Ovary (tissue), 7 donors: ENCODE measurements at regions not wholly inside any gene's neighbourhood (a gene's known extent, or its start where the extent isn't known, plus 50 kb on each side); places are given as distances from the start of the nearest gene placed in this dataset.

Experiments used
- DNase-seq, 5 donors: peaks; one replicate each; pipeline ENCODE4 v3.0.0-alpha.2; 2019 to 2020
- H3K27ac ChIP-seq, 2 donors: fragments of 200-600 bp; one replicate each; pipeline versions ENCODE4 v1.5.1 to v1.8.0; 2019 to 2022
- H3K27me3 ChIP-seq: fragments of 200-600 bp; one replicate; pipeline ENCODE4 v1.8.0; 2022
- H3K36me3 ChIP-seq: fragments of 200-600 bp; sonication (generic); one replicate; pipeline ENCODE4 v1.5.1; 2019
- H3K4me1 ChIP-seq: one replicate; pipeline ENCODE4 v1.8.1; 2013; ENCODE audit warnings: mild to moderate bottlenecking, moderate library complexity; ENCODE audit not compliant: insufficient read depth
- H3K4me3 ChIP-seq: fragments of 200-600 bp; sonication (generic); one replicate; pipeline ENCODE4 v1.5.1; 2017
- H3K9me3 ChIP-seq, 2 donors: fragments of 200-600 bp in 1 of 2; sonication (generic) in 1 of 2; one replicate each; pipeline versions ENCODE4 v1.5.1 to v1.8.1; 2013 to 2019; ENCODE audit warnings: mild to moderate bottlenecking in 1 of 2, moderate library complexity in 1 of 2
- EP300 ChIP-seq: sonication (generic); formaldehyde crosslinking; IDR thresholded peaks from one replicate; pipeline ENCODE4 v1.6.1; 2017; ENCODE audit warnings: antibody characterized with exemption
- POLR2A ChIP-seq: fragments of 450-650 bp; IDR thresholded peaks from one replicate; pipeline ENCODE4 v1.6.1; 2017; ENCODE audit warnings: antibody characterized with exemption, mild to moderate bottlenecking, moderate library complexity
- WGBS, 3 donors: extraction: QIAGEN DNeasy Blood & Tissue Kit in 1 of 3; methylation state at CpG; one replicate each; pipeline versions ENCODE4 v1.1.5 to v1.1.7; 2013 to 2017; 5-methylcytosine and 5-hydroxymethylcytosine counted together
- intact Hi-C, 4 donors: fragments of 100-400 bp; cut with DNase I; formaldehyde crosslinking; loops; one replicate each; pipeline versions ENCODE4 v1.11.0 to v1.15.1; 2022 to 2023
- TF ChIP-seq, protein P1 (sequence below), 3 donors: fragments of 450-650 bp in 2 of 3; fragments of 200-600 bp in 1 of 3; IDR thresholded peaks; one replicate each; pipeline versions ENCODE4 v1.5.1 to v1.8.0; 2016 to 2022; ENCODE audit warnings: antibody characterized with exemption in 3 of 3, mild to moderate bottlenecking in 1 of 3
- donor health status: DM: no; HTN: no; CAD: no; lungs with moderate emphysema.
- donor health status: DM: no; HTN: no; CAD: no.
- donor health status: Bipolar disorder and iron deficiency.
- donor health status: DM: no; HTN: no; CAD: no.
- donor health status: DM: yes; HTN: yes; CAD: no.

GRCh38 chr1:216932424-216932823, 209.2 kb upstream of the ESRRG start:
- no peaks in the 10 kb centered on the region for H3K36me3 ChIP-seq
- no peaks in the 10 kb centered on the region for H3K4me1 ChIP-seq
- TF ChIP-seq EP300 (no peak), POLR2A (no peak)
- TF ChIP-seq, protein P1, sequence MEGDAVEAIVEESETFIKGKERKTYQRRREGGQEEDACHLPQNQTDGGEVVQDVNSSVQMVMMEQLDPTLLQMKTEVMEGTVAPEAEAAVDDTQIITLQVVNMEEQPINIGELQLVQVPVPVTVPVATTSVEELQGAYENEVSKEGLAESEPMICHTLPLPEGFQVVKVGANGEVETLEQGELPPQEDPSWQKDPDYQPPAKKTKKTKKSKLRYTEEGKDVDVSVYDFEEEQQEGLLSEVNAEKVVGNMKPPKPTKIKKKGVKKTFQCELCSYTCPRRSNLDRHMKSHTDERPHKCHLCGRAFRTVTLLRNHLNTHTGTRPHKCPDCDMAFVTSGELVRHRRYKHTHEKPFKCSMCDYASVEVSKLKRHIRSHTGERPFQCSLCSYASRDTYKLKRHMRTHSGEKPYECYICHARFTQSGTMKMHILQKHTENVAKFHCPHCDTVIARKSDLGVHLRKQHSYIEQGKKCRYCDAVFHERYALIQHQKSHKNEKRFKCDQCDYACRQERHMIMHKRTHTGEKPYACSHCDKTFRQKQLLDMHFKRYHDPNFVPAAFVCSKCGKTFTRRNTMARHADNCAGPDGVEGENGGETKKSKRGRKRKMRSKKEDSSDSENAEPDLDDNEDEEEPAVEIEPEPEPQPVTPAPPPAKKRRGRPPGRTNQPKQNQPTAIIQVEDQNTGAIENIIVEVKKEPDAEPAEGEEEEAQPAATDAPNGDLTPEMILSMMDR (IDR thresholded peaks at IDR 0.05) = no peak
- no peak overlapping the region for H3K4me3 ChIP-seq
- no peak overlapping the region for H3K27ac ChIP-seq
- intact Hi-C loops = no loop called here
- WGBS, 3 donors = 93 to 95% (median 95%) methylated on average over 3 of the region's 3 CpGs
- no peaks in the 10 kb centered on the region for H3K9me3 ChIP-seq
- DNase-seq = no peak
- H3K27me3 ChIP-seq = no peaks in the 10 kb centered on the region

DNA sequence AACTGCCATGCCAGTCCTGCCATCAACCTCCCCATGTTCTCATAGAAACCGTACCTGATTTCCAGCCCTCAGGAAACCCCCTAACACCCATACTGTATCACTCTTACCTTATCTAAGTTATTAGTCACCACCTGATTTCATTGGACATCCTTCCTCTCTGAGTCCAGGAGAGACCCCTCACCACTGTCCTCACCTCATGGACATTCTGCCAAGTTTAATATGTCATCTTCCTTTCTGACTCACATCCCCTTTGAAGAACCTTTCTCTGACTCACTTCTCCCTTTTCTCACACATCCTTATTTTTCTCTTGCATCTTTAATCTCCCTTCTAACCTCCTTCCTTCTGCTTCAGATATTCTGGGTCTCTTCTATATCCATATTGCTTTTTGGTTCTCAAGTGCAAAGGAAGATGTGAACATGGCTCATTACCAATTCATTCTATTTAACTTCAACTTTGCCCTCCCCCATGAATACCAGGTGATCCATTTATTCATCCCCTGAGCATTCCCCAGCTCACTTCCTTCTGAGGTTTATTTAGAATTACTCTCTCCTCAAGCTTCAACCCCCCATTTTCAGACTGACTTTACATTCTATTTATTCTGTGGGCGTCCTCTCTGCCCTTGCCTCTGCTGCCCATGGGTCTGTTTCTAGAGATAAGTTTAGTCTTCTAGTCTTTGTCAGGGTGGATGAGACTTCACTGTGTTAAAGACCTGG, 206.8 kb upstream of the ESRRG start:
- intact Hi-C loops = no loop called here
- 78 to 82% (median 80%) methylated on average over 2 of the region's 2 CpGs for WGBS, 3 donors
- TF ChIP-seq POLR2A (no peak), EP300 (no peak)
- TF ChIP-seq, protein P1 (IDR thresholded peaks at IDR 0.05) = no peak

DNA sequence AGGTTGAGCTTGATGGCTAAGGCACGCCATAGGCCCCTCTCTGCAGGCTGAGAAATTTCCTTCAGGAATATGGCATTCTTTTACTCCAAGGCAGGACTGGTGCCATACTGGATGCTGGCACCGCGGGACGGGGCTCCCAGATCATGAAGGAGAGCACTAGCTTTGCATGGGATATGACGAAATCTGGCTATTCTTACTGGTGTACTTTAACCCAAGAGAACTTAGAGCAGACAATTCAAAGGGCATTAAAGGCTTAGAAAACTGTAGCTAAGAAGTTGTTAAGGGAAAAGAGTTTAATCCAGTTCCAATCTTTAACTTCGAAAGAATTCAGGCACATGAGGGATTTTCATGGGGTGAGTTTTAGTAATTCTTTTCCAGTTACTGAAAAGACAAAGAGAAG, 204.4 kb upstream of the ESRRG start:
- TF ChIP-seq EP300 (no peak), POLR2A (no peak)
- TF ChIP-seq, protein P1 (IDR thresholded peaks at IDR 0.05) = no peak
- no peaks in the 10 kb centered on the region for H3K9me3 ChIP-seq
- H3K27ac ChIP-seq = no peak overlapping the region
- WGBS, 3 donors = 91 to 94% (median 93%) methylated on average over 6 of the region's 6 CpGs
- H3K27me3 ChIP-seq = no peaks in the 10 kb centered on the region
- DNase-seq = no peak
- no peaks in the 10 kb centered on the region for H3K4me1 ChIP-seq
- no peaks in the 10 kb centered on the region for H3K36me3 ChIP-seq
- no peak overlapping the region for H3K4me3 ChIP-seq
- intact Hi-C loops = no loop called here

More for the DNA sequence above, 206.8 kb upstream of the ESRRG start:
- H3K9me3 ChIP-seq = no peaks in the 10 kb centered on the region
- no peaks in the 10 kb centered on the region for H3K36me3 ChIP-seq
- H3K4me3 ChIP-seq = no peak overlapping the region
- no peaks in the 10 kb centered on the region for H3K27me3 ChIP-seq
- H3K4me1 ChIP-seq = no peaks in the 10 kb centered on the region
- DNase-seq = no peak
- H3K27ac ChIP-seq = no peak overlapping the region

DNA sequence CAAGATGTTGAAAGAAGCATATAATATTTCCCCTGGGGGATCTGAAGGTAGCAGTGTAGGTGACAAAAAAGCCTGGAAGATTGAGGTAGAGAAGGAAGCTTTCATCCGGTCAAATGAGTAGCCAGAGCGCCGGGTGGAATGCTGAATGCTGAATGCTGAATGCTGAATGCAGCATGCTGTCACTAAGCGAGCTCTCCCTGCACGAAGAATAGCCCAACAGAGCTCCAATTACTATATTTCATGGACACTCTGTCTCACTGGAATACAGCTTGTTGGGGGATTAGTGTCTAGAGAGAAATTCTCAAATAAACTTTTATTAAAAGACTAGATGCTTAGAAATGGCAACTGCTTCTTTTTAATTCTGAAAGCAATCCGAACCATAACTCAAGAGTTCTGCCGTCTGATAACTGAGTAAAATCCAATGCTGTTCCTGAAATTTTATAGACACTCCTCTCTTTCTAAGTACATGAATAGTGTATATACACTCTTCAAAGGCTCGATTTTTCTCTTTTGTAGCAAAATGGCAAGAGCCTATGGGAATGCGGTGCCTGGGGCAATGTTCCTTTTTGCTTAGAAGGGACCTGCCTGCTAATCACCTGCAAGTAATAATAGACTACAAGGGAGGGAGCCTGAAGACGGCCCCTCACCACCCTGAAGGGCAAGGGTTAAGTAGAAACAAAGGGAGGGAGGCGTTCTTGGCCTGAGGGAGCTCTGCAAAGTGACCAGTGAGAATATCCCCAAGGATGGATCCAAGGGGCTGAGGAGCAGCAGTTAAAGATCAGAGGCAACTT, 203.7 kb upstream of the ESRRG start:
- H3K27me3 ChIP-seq = no peaks in the 10 kb centered on the region
- H3K4me1 ChIP-seq = no peaks in the 10 kb centered on the region
- H3K27ac ChIP-seq = no peak overlapping the region
- H3K9me3 ChIP-seq = no peaks in the 10 kb centered on the region
- TF ChIP-seq, protein P1 (IDR thresholded peaks at IDR 0.05) = no peak
- TF ChIP-seq POLR2A (no peak), EP300 (no peak)
- intact Hi-C loops = no loop called here
- H3K36me3 ChIP-seq = no peaks in the 10 kb centered on the region
- H3K4me3 ChIP-seq = no peak overlapping the region
- 46 to 59% (median 54%) methylated on average over 11 of the region's 11 CpGs for WGBS, 3 donors
- no peak for DNase-seq
